ENCODE measurements at regions not wholly inside any gene's neighbourhood (a gene's known extent, or its start where the extent isn't known, plus 50 kb on each side); places are given as distances from the start of the nearest gene placed in this dataset.

DNA sequence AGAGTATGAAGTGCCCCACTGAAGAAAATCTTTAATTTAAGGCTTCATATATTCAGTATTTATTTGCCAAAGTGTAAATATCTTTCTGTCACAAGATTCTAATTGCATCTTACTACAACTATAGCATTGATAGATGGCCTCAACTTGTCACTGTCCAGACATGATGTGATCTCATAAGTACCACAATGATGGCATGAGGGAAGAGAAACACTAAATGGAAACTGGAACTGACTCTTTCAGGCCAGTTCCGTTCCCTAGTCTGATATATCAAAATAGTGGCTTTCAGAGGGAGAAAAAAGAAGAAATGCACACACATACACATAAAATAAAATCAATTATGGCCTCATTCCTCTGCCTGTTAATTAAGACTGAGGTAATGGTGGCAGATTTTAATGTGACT, 615.7 kb downstream of the TBL1XR1 start:
- Histone ChIP-seq H3K4me3 (ENCODE audit: low read length in 2 of 2) (no peak overlapping the region), H3K4me1 (ENCODE audit: control insufficient read depth in 2 of 2, insufficient read depth in 2 of 2, low read length in 2 of 2) (no peaks in the 10 kb centered on the region), H3K9me3 (ENCODE audit: control insufficient read depth in 2 of 2, low read length in 2 of 2) (no peaks in the 10 kb centered on the region), H3K36me3 (ENCODE audit: control insufficient read depth in 2 of 2, insufficient read depth in 2 of 2, low read length in 2 of 2) (no peaks in the 10 kb centered on the region), H3K27ac (ENCODE audit: low read depth in 2 of 2, low read length in 2 of 2) (no peak overlapping the region), H3K9ac (ENCODE audit: low read depth in 1 of 2, low read length in 2 of 2) (no peak overlapping the region), H3K27me3 (ENCODE audit: control insufficient read depth in 2 of 2, insufficient read depth in 2 of 2, low read length in 2 of 2) (no peaks in the 10 kb centered on the region)

DNA sequence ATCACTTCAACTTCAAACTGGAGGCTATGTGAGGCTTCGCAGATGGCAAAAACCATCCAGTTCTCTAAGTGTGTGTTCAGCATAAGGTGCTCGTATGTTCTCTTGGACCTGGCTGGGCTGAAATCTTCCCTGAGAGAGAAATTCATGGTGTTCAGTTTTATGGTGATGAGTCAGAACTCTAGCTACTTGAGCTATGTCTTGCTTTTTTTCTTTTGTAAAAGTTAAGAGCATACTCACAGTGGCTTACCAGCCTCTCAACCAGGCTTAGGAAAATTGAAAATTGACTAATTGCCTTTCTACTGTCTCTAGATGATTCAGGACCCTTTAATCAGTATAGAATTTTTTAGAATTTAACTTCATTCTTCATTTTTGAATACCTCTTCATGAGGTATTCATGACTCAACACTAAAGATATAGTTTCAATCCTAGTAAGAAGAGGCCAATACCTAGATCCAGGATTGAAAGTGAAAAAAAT, 617.5 kb downstream of the TBL1XR1 start:
- Histone ChIP-seq H3K36me3 (ENCODE audit: control insufficient read depth in 2 of 2, insufficient read depth in 2 of 2, low read length in 2 of 2) (no peaks in the 10 kb centered on the region), H3K27ac (ENCODE audit: low read depth in 2 of 2, low read length in 2 of 2) (no peak overlapping the region), H3K9me3 (ENCODE audit: control insufficient read depth in 2 of 2, low read length in 2 of 2) (no peaks in the 10 kb centered on the region), H3K9ac (ENCODE audit: low read depth in 1 of 2, low read length in 2 of 2) (no peak overlapping the region), H3K4me3 (ENCODE audit: low read length in 2 of 2) (no peak overlapping the region), H3K27me3 (ENCODE audit: control insufficient read depth in 2 of 2, insufficient read depth in 2 of 2, low read length in 2 of 2) (no peaks in the 10 kb centered on the region), H3K4me1 (ENCODE audit: control insufficient read depth in 2 of 2, insufficient read depth in 2 of 2, low read length in 2 of 2) (no peaks in the 10 kb centered on the region)

DNA sequence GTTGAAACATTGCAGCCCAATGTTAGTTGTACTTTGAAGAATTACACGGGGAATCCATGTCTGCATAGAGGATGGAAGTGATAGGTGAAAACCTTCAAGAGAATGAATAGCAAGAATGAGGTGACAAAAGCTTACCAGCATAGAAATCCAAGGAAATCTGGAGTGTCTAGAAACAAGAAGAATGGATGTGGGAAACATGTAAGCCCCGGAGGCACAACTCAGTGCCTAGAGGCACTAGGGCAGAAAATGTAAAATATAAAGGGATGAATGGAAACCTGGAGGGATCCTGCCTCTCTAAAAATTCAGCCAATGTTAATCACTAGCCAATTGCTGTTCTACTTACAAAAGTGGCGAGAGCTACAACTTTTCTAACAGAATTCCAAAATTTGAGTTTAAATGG, 619.0 kb downstream of the TBL1XR1 start:
- H3K27ac ChIP-seq (ENCODE audit: low read depth in 2 of 2, low read length in 2 of 2): no peak overlapping the region
- H3K9ac ChIP-seq (ENCODE audit: low read depth in 1 of 2, low read length in 2 of 2): no peak overlapping the region
- no peak overlapping the region for H3K4me3 ChIP-seq (ENCODE audit: low read length in 2 of 2)
- H3K27me3 ChIP-seq (ENCODE audit: control insufficient read depth in 2 of 2, insufficient read depth in 2 of 2, low read length in 2 of 2): no peaks in the 10 kb centered on the region
- no peaks in the 10 kb centered on the region for H3K36me3 ChIP-seq (ENCODE audit: control insufficient read depth in 2 of 2, insufficient read depth in 2 of 2, low read length in 2 of 2)
- no peaks in the 10 kb centered on the region for H3K9me3 ChIP-seq (ENCODE audit: control insufficient read depth in 2 of 2, low read length in 2 of 2)
- no peaks in the 10 kb centered on the region for H3K4me1 ChIP-seq (ENCODE audit: control insufficient read depth in 2 of 2, insufficient read depth in 2 of 2, low read length in 2 of 2)

DNA sequence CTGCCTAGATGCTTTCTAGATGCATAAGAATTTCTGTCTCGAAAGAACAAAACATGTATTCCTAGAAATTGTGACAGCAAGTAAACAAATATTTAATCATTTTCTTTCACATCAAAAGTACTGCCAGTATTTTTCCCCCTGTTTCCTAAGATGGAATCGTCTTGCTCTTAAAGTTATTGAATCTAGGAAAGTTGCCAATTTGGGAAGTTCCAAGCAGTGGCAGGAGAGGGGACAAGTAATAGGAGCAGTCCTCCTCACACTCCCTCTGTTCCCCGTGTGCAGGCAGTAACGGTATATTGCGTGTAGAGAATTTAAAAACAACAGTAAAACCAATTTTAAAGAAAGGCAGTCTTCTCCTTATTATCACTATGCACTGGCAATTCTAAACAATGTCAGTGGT, 619.8 kb downstream of the TBL1XR1 start:
- H3K9me3 ChIP-seq (ENCODE audit: control insufficient read depth in 2 of 2, low read length in 2 of 2): no peaks in the 10 kb centered on the region
- no peaks in the 10 kb centered on the region for H3K36me3 ChIP-seq (ENCODE audit: control insufficient read depth in 2 of 2, insufficient read depth in 2 of 2, low read length in 2 of 2)
- no peak overlapping the region for H3K9ac ChIP-seq (ENCODE audit: low read depth in 1 of 2, low read length in 2 of 2)
- no peak overlapping the region for H3K27ac ChIP-seq (ENCODE audit: low read depth in 2 of 2, low read length in 2 of 2)
- no peaks in the 10 kb centered on the region for H3K27me3 ChIP-seq (ENCODE audit: control insufficient read depth in 2 of 2, insufficient read depth in 2 of 2, low read length in 2 of 2)
- H3K4me3 ChIP-seq (ENCODE audit: low read length in 2 of 2): no peak overlapping the region
- H3K4me1 ChIP-seq (ENCODE audit: control insufficient read depth in 2 of 2, insufficient read depth in 2 of 2, low read length in 2 of 2): no peaks in the 10 kb centered on the region

DNA sequence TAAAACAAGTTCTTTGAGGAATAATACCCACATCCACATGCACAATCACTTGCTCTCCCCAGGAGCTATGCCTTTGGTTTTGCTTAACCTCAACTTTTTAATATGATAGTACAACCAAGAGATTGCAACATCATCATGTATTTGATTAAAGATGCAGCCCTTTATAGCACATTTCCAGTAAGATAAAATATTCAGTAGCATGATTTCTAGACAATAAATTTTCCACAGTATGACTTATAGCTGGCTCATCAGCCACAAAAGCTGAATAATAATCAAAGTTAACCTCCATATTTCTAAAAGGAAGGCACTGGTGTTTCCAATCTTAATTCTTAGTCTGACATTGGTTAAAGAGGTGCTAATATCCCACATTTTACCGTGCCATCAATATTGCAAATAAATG, 622.5 kb downstream of the TBL1XR1 start:
- Histone ChIP-seq H3K4me1 (ENCODE audit: control insufficient read depth in 2 of 2, insufficient read depth in 2 of 2, low read length in 2 of 2) (no peaks in the 10 kb centered on the region), H3K9me3 (ENCODE audit: control insufficient read depth in 2 of 2, low read length in 2 of 2) (no peaks in the 10 kb centered on the region)

DNA sequence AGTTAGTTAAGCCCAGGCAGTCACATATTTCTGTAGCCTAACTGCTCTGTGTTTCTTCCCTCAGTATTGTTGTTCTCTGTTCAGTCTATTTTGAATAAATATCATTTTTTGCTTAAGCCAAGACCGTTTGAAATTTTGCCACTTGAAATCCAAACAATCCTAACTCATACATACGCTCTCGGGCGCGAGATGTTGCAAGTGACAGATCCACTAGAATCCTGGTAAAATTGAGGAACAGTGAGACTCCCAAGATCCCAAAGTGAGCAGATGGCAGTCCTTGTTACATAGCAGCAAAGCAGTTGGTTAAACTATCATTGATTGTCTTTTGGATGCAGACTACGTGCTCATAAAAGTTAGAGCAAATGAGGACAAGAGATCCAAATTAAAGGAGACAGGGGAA, 625.4 kb downstream of the TBL1XR1 start:
- Histone ChIP-seq H3K9me3 (ENCODE audit: control insufficient read depth in 2 of 2, low read length in 2 of 2) (no peaks in the 10 kb centered on the region), H3K4me1 (ENCODE audit: control insufficient read depth in 2 of 2, insufficient read depth in 2 of 2, low read length in 2 of 2) (no peaks in the 10 kb centered on the region), H3K9ac (ENCODE audit: low read depth in 1 of 2, low read length in 2 of 2) (no peak overlapping the region), H3K36me3 (ENCODE audit: control insufficient read depth in 2 of 2, insufficient read depth in 2 of 2, low read length in 2 of 2) (no peaks in the 10 kb centered on the region), H3K27ac (ENCODE audit: low read depth in 2 of 2, low read length in 2 of 2) (no peak overlapping the region), H3K4me3 (ENCODE audit: low read length in 2 of 2) (no peak overlapping the region), H3K27me3 (ENCODE audit: control insufficient read depth in 2 of 2, insufficient read depth in 2 of 2, low read length in 2 of 2) (no peaks in the 10 kb centered on the region)

More for the DNA sequence above, 622.5 kb downstream of the TBL1XR1 start:
- H3K27ac ChIP-seq (ENCODE audit: low read depth in 2 of 2, low read length in 2 of 2): no peak overlapping the region
- H3K27me3 ChIP-seq (ENCODE audit: control insufficient read depth in 2 of 2, insufficient read depth in 2 of 2, low read length in 2 of 2): no peaks in the 10 kb centered on the region
- H3K36me3 ChIP-seq (ENCODE audit: control insufficient read depth in 2 of 2, insufficient read depth in 2 of 2, low read length in 2 of 2): no peaks in the 10 kb centered on the region
- H3K9ac ChIP-seq (ENCODE audit: low read depth in 1 of 2, low read length in 2 of 2): no peak overlapping the region
- H3K4me3 ChIP-seq (ENCODE audit: low read length in 2 of 2): no peak overlapping the region

DNA sequence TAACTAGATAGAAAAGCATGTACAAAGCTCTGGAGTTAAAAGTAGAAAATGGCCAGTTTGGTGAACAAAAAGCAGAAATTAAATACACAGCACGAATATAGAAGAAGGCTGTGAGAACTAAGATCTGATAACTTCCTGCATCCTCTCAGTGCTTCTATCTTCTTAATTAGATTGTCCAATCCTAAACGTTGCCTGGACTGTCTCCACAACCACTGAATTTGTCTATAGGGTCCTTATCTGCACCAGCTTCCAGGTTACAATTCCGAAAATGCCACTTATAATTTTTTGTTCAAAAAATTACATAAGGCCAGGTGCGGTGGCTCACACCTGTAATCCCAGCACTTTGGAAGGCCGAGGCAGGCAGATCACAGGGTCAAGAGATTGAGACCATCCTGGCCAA, 626.3 kb downstream of the TBL1XR1 start:
- Histone ChIP-seq H3K4me1 (ENCODE audit: control insufficient read depth in 2 of 2, insufficient read depth in 2 of 2, low read length in 2 of 2) (no peaks in the 10 kb centered on the region), H3K36me3 (ENCODE audit: control insufficient read depth in 2 of 2, insufficient read depth in 2 of 2, low read length in 2 of 2) (no peaks in the 10 kb centered on the region), H3K27me3 (ENCODE audit: control insufficient read depth in 2 of 2, insufficient read depth in 2 of 2, low read length in 2 of 2) (no peaks in the 10 kb centered on the region), H3K4me3 (ENCODE audit: low read length in 2 of 2) (no peak overlapping the region), H3K9ac (ENCODE audit: low read depth in 1 of 2, low read length in 2 of 2) (no peak overlapping the region), H3K9me3 (ENCODE audit: control insufficient read depth in 2 of 2, low read length in 2 of 2) (no peaks in the 10 kb centered on the region), H3K27ac (ENCODE audit: low read depth in 2 of 2, low read length in 2 of 2) (no peak overlapping the region)

DNA sequence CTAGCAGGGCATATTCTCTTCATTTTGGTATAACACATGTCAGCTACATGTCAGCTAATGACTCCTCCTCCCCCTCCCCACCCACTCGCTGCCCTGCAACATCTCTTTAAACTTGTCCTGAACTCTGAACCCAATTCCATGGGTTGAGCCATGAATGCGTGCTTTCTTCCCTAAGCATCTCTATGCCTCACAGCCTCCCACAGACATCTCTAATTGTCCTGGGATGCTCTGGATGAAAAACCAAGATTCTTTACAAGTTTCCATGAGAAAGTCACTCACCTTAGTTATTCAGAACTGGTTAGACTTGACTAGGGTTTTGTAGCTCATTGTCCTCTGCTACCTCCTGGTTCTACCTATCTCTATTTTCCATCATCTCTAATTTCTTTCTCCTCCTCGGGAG, 629.1 kb downstream of the TBL1XR1 start:
- Histone ChIP-seq H3K27ac (ENCODE audit: low read depth in 2 of 2, low read length in 2 of 2) (no peak overlapping the region), H3K36me3 (ENCODE audit: control insufficient read depth in 2 of 2, insufficient read depth in 2 of 2, low read length in 2 of 2) (no peaks in the 10 kb centered on the region), H3K9ac (ENCODE audit: low read depth in 1 of 2, low read length in 2 of 2) (no peak overlapping the region), H3K4me1 (ENCODE audit: control insufficient read depth in 2 of 2, insufficient read depth in 2 of 2, low read length in 2 of 2) (no peaks in the 10 kb centered on the region), H3K9me3 (ENCODE audit: control insufficient read depth in 2 of 2, low read length in 2 of 2) (no peaks in the 10 kb centered on the region), H3K27me3 (ENCODE audit: control insufficient read depth in 2 of 2, insufficient read depth in 2 of 2, low read length in 2 of 2) (no peaks in the 10 kb centered on the region), H3K4me3 (ENCODE audit: low read length in 2 of 2) (no peak overlapping the region)

DNA sequence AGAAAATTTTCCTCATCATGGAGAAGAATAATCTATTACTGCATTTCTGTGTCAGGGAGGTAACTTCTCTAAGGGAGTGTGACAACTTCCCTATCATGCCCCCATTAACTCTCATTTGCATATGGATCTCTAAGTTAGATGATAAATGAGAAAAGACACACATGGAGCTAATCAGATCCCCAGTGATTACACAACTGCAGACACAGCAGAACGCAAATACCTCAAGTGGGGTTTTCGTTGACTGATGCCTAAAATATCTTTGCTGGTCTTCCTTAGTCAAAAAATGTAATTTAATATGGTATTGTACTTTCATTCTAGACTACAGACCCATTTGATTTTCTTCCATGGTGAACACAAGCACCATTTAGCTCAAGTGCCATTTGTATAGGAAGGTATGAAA, 630.5 kb downstream of the TBL1XR1 start:
- H3K36me3 ChIP-seq (ENCODE audit: control insufficient read depth in 2 of 2, insufficient read depth in 2 of 2, low read length in 2 of 2): no peaks in the 10 kb centered on the region
- H3K4me3 ChIP-seq (ENCODE audit: low read length in 2 of 2): no peak overlapping the region
- H3K4me1 ChIP-seq (ENCODE audit: control insufficient read depth in 2 of 2, insufficient read depth in 2 of 2, low read length in 2 of 2): no peaks in the 10 kb centered on the region
- H3K9me3 ChIP-seq (ENCODE audit: control insufficient read depth in 2 of 2, low read length in 2 of 2): no peaks in the 10 kb centered on the region
- H3K9ac ChIP-seq (ENCODE audit: low read depth in 1 of 2, low read length in 2 of 2): no peak overlapping the region
- H3K27me3 ChIP-seq (ENCODE audit: control insufficient read depth in 2 of 2, insufficient read depth in 2 of 2, low read length in 2 of 2): no peaks in the 10 kb centered on the region
- H3K27ac ChIP-seq (ENCODE audit: low read depth in 2 of 2, low read length in 2 of 2): no peak overlapping the region

DNA sequence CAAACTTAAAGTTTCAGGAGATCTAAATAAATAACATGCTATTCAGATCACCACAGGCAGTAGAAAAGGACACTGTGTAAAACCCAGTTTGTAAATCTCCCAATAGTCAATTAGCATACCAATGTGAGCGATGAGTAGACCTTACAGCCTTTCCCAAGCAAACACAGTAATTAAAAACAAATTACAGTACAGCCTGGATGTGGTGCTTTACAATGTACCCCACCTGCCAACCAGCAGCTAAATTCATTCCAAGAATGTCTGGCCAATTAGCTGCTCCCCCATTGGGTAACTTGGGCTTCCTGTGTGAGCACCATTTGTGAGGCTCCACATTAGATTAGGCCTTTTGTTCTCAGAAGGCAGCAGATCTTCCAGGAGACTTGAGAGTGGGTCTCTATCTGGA, 635.0 kb downstream of the TBL1XR1 start:
- Histone ChIP-seq H3K9ac (ENCODE audit: low read depth in 1 of 2, low read length in 2 of 2) (no peak overlapping the region), H3K4me3 (ENCODE audit: low read length in 2 of 2) (no peak overlapping the region), H3K4me1 (ENCODE audit: control insufficient read depth in 2 of 2, insufficient read depth in 2 of 2, low read length in 2 of 2) (no peaks in the 10 kb centered on the region), H3K27me3 (ENCODE audit: control insufficient read depth in 2 of 2, insufficient read depth in 2 of 2, low read length in 2 of 2) (no peaks in the 10 kb centered on the region), H3K36me3 (ENCODE audit: control insufficient read depth in 2 of 2, insufficient read depth in 2 of 2, low read length in 2 of 2) (no peaks in the 10 kb centered on the region), H3K9me3 (ENCODE audit: control insufficient read depth in 2 of 2, low read length in 2 of 2) (no peaks in the 10 kb centered on the region), H3K27ac (ENCODE audit: low read depth in 2 of 2, low read length in 2 of 2) (no peak overlapping the region)

DNA sequence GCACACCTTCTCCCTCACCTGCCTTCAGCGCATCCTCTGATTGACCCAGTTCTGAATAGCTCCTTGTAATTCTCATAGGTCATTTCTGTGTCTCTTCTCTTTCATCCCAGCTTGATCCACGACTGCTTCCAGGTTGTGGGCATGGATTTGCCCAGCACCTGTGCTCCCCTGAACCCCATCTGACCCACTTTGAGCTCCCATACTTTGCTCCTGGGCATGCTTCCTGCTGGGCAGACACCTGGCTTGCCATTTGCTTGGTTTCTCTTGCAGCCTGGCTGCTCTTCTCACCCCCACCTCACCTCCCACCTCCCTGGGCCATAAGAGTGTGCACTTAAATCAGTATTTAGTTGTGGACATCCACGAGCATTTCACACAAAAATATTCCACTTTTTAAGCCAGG, 635.5 kb downstream of the TBL1XR1 start:
- H3K36me3 ChIP-seq (ENCODE audit: control insufficient read depth in 2 of 2, insufficient read depth in 2 of 2, low read length in 2 of 2): no peaks in the 10 kb centered on the region
- H3K4me3 ChIP-seq (ENCODE audit: low read length in 2 of 2): no peak overlapping the region
- H3K4me1 ChIP-seq (ENCODE audit: control insufficient read depth in 2 of 2, insufficient read depth in 2 of 2, low read length in 2 of 2): no peaks in the 10 kb centered on the region
- no peaks in the 10 kb centered on the region for H3K27me3 ChIP-seq (ENCODE audit: control insufficient read depth in 2 of 2, insufficient read depth in 2 of 2, low read length in 2 of 2)
- H3K9ac ChIP-seq (ENCODE audit: low read depth in 1 of 2, low read length in 2 of 2): no peak overlapping the region
- no peak overlapping the region for H3K27ac ChIP-seq (ENCODE audit: low read depth in 2 of 2, low read length in 2 of 2)
- no peaks in the 10 kb centered on the region for H3K9me3 ChIP-seq (ENCODE audit: control insufficient read depth in 2 of 2, low read length in 2 of 2)

Measured in mucosa of rectum (tissue), 2 donors.